Fibroblast of pulmonary artery (primary cell): ENCODE measurements at regions not wholly inside any gene's neighbourhood (a gene's known extent, or its start where the extent isn't known, plus 50 kb on each side); places are given as distances from the start of the nearest gene placed in this dataset.
"Not testable (repeated sequence)": the region's sequence is repeated elsewhere in the genome, so short reads cannot be mapped to it uniquely, and the experiment has no call there.

Experiments
- DNase-seq: peaks from one replicate; pipeline ENCODE4 v3.0.0-alpha.2; 2010; ENCODE audit warnings: low read depth
- H3K4me3 ChIP-seq: replicated peaks from 2 replicates; pipeline ENCODE4 v1.5.1; 2011; ENCODE audit warnings: low read depth, mild to moderate bottlenecking, control low read depth, low read length, moderate library complexity
- TF ChIP-seq, protein P1 (sequence below): IDR thresholded peaks from 2 replicates; pipeline ENCODE4 v1.5.1; 2011; ENCODE audit warnings: mild to moderate bottlenecking, control low read depth, low read length, inconsistent platforms; ENCODE audit errors: missing control alignments

DNA sequence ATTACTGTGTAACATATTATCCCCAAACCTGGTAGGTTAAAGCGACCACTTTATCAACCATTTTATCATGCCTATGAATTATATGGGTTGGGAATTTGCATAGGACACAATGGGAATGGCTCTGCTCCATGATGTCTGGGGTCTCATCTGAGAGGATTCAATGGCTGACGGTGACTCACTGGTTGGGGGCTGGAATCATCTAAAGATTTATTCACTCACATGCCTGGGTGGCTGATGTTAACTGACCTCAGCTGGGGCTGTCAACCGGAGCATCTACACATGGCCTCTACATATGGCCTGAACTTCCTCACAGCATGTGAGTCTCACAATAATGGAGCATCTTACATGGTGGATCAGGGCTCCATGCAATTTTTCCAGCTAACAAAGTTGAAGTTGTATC lies 313.1 kb upstream of the PPP2R3A start:
- TF ChIP-seq, protein P1, sequence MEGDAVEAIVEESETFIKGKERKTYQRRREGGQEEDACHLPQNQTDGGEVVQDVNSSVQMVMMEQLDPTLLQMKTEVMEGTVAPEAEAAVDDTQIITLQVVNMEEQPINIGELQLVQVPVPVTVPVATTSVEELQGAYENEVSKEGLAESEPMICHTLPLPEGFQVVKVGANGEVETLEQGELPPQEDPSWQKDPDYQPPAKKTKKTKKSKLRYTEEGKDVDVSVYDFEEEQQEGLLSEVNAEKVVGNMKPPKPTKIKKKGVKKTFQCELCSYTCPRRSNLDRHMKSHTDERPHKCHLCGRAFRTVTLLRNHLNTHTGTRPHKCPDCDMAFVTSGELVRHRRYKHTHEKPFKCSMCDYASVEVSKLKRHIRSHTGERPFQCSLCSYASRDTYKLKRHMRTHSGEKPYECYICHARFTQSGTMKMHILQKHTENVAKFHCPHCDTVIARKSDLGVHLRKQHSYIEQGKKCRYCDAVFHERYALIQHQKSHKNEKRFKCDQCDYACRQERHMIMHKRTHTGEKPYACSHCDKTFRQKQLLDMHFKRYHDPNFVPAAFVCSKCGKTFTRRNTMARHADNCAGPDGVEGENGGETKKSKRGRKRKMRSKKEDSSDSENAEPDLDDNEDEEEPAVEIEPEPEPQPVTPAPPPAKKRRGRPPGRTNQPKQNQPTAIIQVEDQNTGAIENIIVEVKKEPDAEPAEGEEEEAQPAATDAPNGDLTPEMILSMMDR = no peak
- H3K4me3 ChIP-seq = no peak overlapping the region
- no peak for DNase-seq

DNA sequence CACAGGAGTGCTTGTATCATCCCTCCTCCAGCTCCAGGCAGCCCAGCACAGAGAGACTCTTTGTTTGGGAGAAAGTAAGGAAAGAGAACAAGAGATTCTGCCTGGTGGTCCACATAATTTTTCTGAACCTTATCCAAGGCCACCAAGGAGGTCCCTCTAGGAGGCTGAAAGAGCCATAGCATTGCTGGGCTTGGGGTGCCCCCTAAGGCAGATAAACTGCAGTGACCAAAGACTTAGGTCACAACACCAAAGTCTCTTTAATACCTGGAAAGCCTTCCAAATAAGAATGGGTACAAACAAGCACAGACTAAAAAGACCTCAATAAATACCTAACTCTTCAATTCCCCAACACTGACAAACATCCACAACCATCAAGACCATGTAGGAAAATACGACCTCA lies 310.2 kb upstream of the PPP2R3A start:
- no peak for DNase-seq
- no peak overlapping the region for H3K4me3 ChIP-seq
- TF ChIP-seq, protein P1 = no peak

DNA sequence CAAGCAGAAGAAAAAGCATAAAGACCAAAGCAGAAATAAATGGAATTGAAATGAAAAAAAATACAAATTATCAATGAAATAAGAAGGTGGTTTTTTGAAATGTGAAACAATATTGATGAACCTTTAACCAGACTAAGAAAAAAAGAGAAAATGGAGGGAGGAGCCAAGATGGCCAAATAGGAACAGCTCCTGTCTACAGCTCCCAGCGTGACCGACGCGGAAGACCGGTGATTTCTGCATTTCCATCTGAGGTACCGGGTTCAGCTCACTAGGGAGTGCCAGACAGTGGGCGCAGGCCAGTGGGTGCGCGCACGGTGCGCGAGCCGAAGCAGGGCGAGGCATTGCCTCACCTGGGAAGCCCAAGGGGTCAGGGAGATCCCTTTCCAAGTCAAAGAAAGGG lies 307.1 kb upstream of the PPP2R3A start:
- DNase-seq, H3K4me3 ChIP-seq: not testable (repeated sequence)

DNA sequence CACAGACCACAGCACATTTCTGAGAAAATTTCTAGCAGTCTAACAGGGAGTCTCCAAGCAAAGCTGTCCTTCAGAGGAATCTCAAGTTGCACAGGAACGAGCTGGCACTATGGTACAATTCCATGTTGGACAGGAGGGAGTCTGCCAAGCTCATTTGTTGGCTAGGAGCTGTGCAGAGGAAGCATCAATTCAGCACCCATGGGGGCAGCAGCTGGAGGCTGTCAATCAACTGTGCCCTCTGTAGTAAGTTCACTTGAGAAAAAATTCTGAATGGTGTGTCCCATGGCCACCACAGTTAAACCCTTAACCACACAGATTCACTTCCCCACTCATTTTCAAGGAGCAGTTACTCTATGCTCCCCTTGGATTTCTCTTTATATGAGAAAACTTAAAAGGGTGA lies 298.5 kb upstream of the PPP2R3A start:
- no peak for DNase-seq
- H3K4me3 ChIP-seq = no peak overlapping the region
- TF ChIP-seq, protein P1 = no peak

DNA sequence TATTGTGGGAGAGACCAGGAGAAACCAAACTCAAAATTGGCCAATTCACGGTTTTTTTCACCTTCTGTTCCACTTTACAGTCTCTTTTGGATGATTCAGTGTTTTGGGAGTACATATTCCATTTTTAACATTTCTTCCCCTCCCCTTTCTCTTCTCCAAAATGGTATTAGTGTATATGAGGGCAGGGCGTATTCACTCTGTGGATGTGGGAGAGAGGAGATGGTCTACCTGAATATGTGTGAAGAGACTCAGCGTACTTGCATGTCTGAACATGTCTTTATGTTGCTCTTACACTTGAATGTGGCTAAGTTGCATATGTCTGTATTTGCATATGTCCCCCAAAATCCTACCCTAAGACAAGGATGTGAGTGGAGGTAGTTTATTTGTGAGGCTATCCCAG lies 291.0 kb upstream of the PPP2R3A start:
- no peak overlapping the region for H3K4me3 ChIP-seq
- no peak for DNase-seq
- TF ChIP-seq, protein P1 = no peak

DNA sequence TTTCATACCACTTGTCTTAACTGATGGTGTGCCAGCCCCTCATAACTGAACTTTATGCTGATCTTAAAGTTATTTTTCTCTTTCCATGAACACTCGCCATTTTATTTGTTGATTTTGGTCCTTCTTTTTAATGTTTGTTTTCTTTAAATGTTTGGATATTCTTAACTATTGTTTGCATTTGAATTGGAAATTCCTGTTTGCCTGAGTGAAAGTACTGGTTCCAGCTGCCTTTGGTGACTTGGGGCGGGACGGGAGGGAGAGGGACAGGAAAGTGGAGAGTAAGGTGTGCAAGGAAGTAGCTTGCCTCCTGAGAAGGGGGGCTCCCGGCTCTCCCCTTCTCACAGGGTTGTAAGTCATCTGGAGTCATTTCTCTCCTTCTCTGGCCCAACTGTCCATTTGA lies 287.1 kb upstream of the PPP2R3A start:
- DNase-seq = no peak
- TF ChIP-seq, protein P1 = no peak

DNA sequence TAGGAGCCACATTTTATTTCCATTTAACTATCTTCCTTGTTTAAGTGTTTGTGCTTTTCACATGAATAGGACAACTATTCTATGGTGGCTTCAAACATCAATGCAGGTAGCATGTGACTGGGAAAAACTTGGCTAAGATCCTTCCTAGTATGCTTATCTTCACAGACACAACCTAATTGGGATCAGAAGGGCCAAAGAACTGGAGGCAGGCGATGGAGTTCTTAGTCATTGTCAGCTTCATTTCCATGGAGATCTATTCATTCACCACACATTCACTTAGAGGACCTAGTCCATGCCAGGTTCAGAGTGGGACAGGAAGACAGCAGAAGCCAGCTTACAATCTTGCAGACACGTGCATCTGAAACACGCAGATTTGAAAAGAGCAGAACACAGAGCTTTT lies 277.5 kb upstream of the PPP2R3A start:
- DNase-seq = no peak
- H3K4me3 ChIP-seq = no peak overlapping the region
- TF ChIP-seq, protein P1 = no peak

More for the DNA sequence above, 287.1 kb upstream of the PPP2R3A start:
- no peak overlapping the region for H3K4me3 ChIP-seq

DNA sequence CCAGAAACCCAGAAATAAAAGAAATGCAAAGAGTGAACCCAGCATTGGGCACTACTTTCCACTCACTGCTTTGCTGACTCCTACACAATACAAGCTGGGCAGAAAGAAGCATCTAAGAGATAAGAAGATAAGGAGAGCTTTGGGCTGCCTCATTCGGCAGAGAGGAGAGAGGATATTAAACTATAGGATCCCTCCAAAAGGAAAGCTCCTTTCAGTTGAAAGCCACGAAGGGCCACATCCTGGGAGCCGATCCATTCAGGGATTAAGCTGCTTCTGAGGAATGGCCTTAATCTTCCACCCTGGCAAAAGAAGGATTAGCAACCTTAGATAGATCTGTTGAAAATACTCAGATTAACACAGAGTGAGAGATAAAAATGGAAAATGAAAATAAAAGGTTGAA lies 274.9 kb upstream of the PPP2R3A start:
- no peak overlapping the region for H3K4me3 ChIP-seq
- DNase-seq = no peak
- TF ChIP-seq, protein P1 = no peak
